Epithelial cell of proximal tubule (primary cell): ENCODE measurements at regions not wholly inside any gene's neighbourhood (a gene's known extent, or its start where the extent isn't known, plus 50 kb on each side); places are given as distances from the start of the nearest gene placed in this dataset.
"Not testable (repeated sequence)": the region's sequence is repeated elsewhere in the genome, so short reads cannot be mapped to it uniquely, and the experiment has no call there.

Experiments used
- DNase-seq: peaks from one replicate; pipeline ENCODE4 v3.0.0-alpha.2; 2011; ENCODE audit warnings: low read depth
- H3K4me3 ChIP-seq: 2 replicates; pipeline ENCODE4 v1.5.1; 2011; ENCODE audit warnings: low read depth, mild to moderate bottlenecking, low read length
- CTCF ChIP-seq: conservative IDR thresholded peaks from 2 replicates; pipeline ENCODE4 v1.5.1; 2012; ENCODE audit warnings: low read depth, mild to moderate bottlenecking, low read length

- no peak for TF ChIP-seq CTCF
- DNase-seq = no peak
- H3K4me3 ChIP-seq = no peak overlapping the region
Measured at GRCh38 chr2:37739153-37739552, 67.7 kb upstream of the CDC42EP3 start.

GRCh38 chr2:37740164-37740739, 68.8 kb upstream of the CDC42EP3 start:
- TF ChIP-seq CTCF = no peak
- no peak for DNase-seq
- H3K4me3 ChIP-seq = no peak overlapping the region

GRCh38 chr2:37742286-37742685, 70.8 kb upstream of the CDC42EP3 start:
- H3K4me3 ChIP-seq = no peak overlapping the region
- TF ChIP-seq CTCF = no peak
- DNase-seq = no peak

GRCh38 chr2:37744010-37744409, 72.6 kb upstream of the CDC42EP3 start:
- no peak for DNase-seq
- no peak for TF ChIP-seq CTCF

GRCh38 chr2:37744961-37745360, 73.5 kb upstream of the CDC42EP3 start:
- not testable (repeated sequence) for DNase-seq, H3K4me3 ChIP-seq

More at GRCh38 chr2:37744010-37744409, 72.6 kb upstream of the CDC42EP3 start:
- no peak overlapping the region for H3K4me3 ChIP-seq

GRCh38 chr2:37746011-37746410, 74.6 kb upstream of the CDC42EP3 start:
- not testable (repeated sequence) for H3K4me3 ChIP-seq, DNase-seq

- DNase-seq = no peak
- no peak overlapping the region for H3K4me3 ChIP-seq
- no peak for TF ChIP-seq CTCF
Measured at GRCh38 chr2:37746883-37747282, 75.4 kb upstream of the CDC42EP3 start.

GRCh38 chr2:37748541-37748940, 77.1 kb upstream of the CDC42EP3 start:
- no peak for TF ChIP-seq CTCF
- DNase-seq = no peak
- H3K4me3 ChIP-seq = no peak overlapping the region

- not testable (repeated sequence) for DNase-seq, H3K4me3 ChIP-seq
Measured at GRCh38 chr2:37750286-37750685, 78.8 kb upstream of the CDC42EP3 start.
